Activated T-cell treated with anti-CD3 and anti-CD28 coated beads, Interleukin-2, amount 50 U/mL, for 1 hour (primary cell): ENCODE measurements at regions not wholly inside any gene's neighbourhood (a gene's known extent, or its start where the extent isn't known, plus 50 kb on each side); places are given as distances from the start of the nearest gene placed in this dataset.
"Not testable (repeated sequence)": the region's sequence is repeated elsewhere in the genome, so short reads cannot be mapped to it uniquely, and the experiment has no call there.

ENCODE experiments used
- DNase-seq: peaks from one replicate; pipeline ENCODE4 v3.0.0-alpha.2; 2020

GRCh38 chr6:4347877-4348276, 212.5 kb upstream of the ECI2 start:
- no peak for DNase-seq

GRCh38 chr6:4346659-4347333, 211.4 kb upstream of the ECI2 start:
- DNase-seq = no peak

DNA sequence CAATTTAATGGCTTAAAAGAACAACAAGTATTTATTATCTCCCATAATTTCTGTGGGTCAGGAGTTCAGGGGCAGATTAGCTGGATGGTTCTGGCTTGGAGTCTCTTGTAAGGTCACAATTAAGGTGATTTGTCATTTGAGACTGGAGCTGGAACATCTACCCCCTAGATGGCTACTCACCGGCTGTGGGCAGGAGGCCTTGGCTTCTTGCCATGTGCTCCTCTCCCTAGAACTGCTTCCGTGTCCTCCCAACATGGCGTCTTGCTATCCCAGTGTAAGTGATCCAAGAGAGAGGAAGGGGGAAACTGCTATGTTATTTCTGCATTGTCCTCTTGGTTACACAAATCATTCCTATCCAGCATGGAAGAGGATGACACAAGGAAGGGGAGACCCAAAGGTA, 210.2 kb upstream of the ECI2 start:
- DNase-seq = no peak

DNA sequence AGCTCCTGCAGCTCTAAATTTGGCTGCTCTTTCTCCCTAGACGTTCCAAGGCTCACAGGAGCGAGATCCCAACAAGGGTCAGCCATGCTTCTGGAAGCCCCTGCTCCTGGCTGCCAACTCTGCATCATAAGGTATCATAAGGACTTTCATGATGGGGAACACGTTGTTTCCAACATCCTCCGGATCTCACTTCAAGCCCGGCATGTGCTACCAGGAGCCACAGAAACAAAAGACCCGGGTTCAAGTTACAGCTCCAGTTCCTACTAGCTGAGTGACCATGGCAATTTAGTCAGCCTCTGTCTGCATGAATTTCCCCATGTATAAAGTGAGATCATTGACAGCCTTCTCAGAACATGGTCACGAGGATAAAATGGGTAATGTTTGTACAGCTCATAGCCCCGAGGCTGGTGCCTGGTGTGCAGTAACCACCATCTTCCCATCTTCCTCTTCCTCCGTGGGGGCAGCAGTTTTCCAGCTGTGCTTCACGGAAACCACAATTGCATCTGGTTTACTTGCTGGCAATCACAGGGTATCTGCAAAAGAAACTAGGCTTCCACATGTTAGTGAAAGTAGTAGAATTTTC, 209.0 kb upstream of the ECI2 start:
- DNase-seq = no peak

DNA sequence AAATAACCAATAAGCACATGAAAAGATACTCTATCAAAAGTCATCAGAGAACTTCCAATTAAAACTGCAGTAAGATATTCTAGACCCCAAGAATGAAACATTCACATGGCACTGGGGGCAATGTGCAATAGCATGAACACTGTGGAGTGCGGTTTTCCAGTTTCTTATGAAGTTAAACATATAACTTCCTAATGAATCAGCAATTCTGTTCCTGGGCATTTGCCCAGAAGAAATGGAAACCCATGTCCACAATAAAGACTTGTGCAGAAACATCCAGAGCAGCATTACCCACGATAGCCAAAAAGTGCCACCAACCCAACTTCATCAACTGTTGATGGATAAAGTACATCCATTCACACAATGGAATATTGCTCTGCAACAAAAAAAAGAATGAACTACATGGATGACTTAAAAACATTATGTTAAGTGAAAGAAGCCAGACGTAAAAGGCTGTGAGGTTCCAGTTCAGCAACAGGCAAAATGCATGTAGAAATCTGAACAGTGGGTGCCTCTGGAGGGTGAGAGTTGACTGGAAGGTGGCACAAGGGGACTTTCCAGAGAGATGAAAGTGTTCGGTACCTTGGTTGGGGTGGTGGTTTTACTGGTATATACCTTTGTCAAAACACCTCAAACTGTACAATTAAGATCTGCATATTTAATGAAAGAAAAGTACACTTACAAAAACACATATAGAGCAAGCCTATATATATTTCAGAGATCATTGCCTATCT, 207.2 kb upstream of the ECI2 start:
- no peak for DNase-seq

GRCh38 chr6:4341078-4341797, 205.9 kb upstream of the ECI2 start:
- DNase-seq = no peak

GRCh38 chr6:4340544-4340943, 205.2 kb upstream of the ECI2 start:
- no peak for DNase-seq

- DNase-seq = no peak
These were observed 203.5 kb upstream of the ECI2 start for GRCh38 chr6:4338884-4339283.

DNA sequence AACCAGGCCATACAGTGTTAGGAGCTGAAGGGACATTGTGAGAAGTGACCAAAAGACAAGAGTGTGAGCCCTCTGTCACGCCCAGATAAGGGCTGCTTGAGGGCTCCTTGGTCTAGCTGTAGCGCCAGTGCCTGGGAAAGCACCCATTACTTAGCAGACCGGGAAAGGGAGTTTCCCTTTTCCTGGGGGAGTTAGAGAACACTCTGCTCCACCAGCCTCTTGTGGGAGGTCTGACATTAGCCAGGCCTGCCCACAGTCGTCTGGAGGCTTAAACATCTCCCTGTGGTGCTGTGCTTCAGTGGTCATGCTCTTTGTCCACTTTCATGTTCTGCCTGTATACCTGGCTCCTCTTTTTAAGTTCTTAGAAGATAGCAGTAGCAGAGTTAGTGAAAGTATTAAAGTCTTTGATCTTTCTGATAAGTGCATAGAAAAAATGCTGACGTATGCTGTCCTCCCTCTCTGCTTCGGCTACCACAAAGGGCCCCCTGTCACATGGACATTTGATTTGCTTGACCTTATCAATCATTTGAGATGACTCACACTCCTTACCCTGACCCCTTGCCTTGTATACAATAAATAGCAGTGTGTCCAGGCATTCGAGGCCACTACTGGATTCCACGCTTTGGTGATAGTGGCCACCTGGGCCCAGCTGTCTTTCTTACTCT, 201.5 kb upstream of the ECI2 start:
- DNase-seq = no peak

GRCh38 chr6:4336084-4336483, 200.7 kb upstream of the ECI2 start:
- no peak for DNase-seq

DNA sequence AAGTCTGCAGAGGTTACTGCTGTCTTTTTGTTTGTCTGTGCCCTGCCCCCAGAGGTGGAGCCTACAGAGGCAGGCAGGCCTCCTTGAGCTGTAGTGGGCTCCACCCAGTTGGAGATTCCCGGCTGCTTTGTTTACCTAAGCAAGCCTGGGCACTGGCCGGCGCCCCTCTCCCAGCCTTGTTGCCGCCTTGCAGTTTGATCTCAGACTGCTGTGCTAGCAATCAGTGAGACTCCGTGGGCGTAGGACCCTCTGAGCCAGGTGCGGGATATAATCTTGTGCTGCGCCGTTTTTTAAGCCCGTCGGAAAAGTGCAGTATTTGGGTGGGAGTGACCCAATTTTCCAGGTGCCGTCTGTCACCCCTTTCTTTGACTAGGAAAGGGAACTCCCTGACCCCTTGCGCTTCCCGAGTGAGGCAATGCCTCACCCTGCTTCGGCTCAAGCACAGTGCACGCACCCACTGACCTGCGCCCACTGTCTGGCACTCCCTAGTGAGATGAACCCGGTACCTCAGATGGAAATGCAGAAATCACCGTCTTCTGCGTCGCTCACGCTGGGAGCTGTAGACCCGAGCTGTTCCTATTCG, 198.9 kb upstream of the ECI2 start:
- not testable (repeated sequence) for DNase-seq

- no peak for DNase-seq
These were observed 192.5 kb upstream of the ECI2 start for GRCh38 chr6:4327841-4328240.

DNA sequence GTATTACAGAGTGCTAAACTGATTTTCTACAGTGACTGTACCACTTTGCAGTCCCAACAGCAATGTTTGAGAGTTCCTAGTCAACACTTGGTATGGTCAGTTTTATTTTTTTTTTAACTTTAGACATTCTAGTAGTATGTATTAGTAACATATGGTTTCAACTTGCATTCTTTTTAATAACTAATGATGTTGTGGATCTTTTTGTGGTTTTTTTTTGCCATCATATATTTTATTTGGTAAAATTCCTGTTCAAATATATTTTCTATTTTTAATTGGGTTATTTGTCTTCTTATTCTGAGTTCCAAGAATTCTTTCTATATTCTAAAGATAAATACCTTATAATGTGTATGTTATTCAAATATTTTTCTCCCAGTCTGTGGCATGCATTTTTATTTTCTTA, 189.4 kb upstream of the ECI2 start:
- DNase-seq = no peak

DNA sequence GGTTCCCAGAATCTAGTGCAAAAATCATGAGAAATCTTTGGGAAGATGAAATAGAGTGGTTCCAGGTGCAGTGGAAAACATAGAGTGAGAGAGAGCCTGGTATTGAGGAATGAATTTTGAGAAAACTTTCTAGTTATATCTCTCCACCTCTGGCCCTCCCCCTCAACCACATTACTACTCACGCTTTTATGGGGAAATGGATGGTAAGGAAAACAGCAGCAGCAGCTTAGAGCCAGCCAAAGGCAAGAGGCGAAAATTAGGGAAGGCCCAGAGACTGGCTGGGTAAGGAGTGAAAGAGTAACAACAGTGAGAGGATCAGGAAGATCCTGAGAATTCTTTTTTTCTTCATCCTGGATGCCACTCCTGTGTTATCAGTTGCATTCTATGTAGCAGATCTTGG, 187.9 kb upstream of the ECI2 start:
- no peak for DNase-seq

DNA sequence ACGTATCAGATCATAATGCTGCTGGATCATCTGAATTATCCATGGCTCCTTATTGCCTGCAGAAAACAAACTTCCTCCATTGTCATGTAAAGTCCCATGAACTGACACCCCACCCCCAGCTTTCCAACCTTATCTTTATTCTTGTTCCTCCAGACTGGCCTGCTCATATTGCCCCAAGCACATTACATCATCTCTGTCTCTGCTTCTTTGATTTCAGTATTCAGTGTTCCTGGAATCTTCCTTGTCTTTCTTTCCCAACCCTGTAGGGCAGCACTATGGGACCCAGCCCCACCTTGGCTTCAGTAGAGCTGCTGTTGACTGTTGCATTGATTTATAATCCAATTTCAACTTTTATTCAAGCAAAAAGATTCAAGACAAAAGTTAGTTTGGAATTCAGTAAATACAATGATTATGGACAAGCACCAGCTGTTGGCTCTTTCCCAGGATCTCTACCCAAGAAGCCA, 187.5 kb upstream of the ECI2 start:
- no peak for DNase-seq

DNA sequence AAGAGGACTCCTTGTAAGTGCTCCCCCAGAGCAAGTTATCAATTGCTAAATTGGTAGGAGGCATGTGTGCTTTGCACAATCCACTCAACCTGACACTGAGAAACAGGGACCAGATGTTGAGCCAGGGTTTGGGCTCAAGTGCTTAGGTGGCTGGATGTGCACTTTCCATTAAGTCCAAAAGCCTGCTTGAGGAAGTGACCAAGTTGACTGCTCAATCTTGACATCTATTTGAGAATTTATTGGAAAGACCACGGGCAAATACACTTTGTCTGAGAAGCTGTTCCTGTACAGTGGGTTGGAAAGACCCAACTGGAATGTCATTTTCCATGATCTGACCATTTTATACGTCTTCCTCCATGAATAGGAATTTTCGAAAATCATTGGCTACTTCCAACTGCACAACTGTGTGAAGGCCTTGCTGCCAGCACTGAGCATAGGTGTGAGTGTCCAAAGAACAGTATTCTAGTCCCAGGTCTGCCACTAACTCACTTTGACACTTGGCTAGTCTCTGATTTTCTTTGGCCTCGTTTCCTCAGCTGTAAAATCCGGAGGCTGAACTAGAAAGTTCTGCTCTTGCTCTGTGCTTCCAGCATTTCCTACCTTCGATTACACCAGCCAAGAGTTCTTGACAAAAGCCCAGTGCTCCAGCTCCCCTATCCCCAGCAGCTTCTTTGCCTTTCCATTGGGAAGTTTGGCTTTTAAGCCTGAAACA, 186.9 kb upstream of the ECI2 start:
- DNase-seq = no peak

DNA sequence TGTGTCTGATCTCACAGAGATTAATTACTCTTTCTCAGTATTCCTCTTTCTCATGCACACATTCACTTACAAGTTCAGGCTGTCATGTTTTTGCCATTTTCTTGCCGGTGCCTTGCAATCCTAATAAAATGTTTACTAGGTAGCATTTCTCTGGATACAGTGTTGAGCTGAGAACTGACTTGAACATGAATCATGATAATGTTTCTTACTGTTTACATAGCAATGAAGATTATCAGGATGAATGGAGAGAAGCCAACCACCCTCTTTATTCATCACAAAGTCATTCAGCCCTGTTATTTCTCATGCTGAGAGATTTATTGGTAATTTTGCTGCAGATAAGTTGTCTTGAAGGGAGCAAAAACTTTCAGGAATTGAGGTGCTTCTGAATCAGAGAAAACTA, 185.5 kb upstream of the ECI2 start:
- no peak for DNase-seq

- no peak for DNase-seq
These were observed 184.8 kb upstream of the ECI2 start for GRCh38 chr6:4319981-4320683.

- no peak for DNase-seq
These were observed 182.9 kb upstream of the ECI2 start for GRCh38 chr6:4318321-4318720.

- DNase-seq = no peak
These were observed 181.6 kb upstream of the ECI2 start for GRCh38 chr6:4316867-4317400.

- DNase-seq = no peak
These were observed 178.9 kb upstream of the ECI2 start for GRCh38 chr6:4314201-4314707.
